ENCODE measurements at regions not wholly inside any gene's neighbourhood (a gene's known extent, or its start where the extent isn't known, plus 50 kb on each side); places are given as distances from the start of the nearest gene placed in this dataset.

- TF ChIP-seq FOXM1 (IDR thresholded peaks at IDR 0.05; ENCODE audit: borderline replicate concordance, low read depth) (no peak), NFIC (IDR thresholded peaks at IDR 0.05) (no peak), TAF1 (IDR thresholded peaks at IDR 0.05; ENCODE audit: low read depth) (no peak), USF1 (IDR thresholded peaks at IDR 0.05) (no peak), TCF12 (IDR thresholded peaks at IDR 0.05; ENCODE audit: low read depth) (no peak), EP300 (IDR thresholded peaks at IDR 0.05; ENCODE audit: borderline replicate concordance) (no peak), YY1 (IDR thresholded peaks at IDR 0.05; ENCODE audit: low read depth) (no peak), TEAD4 (IDR thresholded peaks at IDR 0.05) (no peak), MAX (IDR thresholded peaks at IDR 0.05) (no peak), REST (IDR thresholded peaks at IDR 0.05; ENCODE audit: low read depth) (no peak), ZBTB7A (IDR thresholded peaks at IDR 0.05; ENCODE audit: low read depth) (no peak), CEBPB (IDR thresholded peaks at IDR 0.05) (no peak), CREB1 (IDR thresholded peaks at IDR 0.05; ENCODE audit: low read depth) (no peak), EGR1 (IDR thresholded peaks at IDR 0.05) (no peak)
Measured at GRCh38 chr3:28139967-28140634, 101.3 kb upstream of the CMC1 start.

- TF ChIP-seq EGR1 (IDR thresholded peaks at IDR 0.05), result no peak
- no peak for TF ChIP-seq TAF1 (IDR thresholded peaks at IDR 0.05; ENCODE audit: low read depth)
- TF ChIP-seq USF1 (IDR thresholded peaks at IDR 0.05), result no peak
- no peak for TF ChIP-seq EP300 (IDR thresholded peaks at IDR 0.05; ENCODE audit: borderline replicate concordance)
- no peak for TF ChIP-seq ZBTB7A (IDR thresholded peaks at IDR 0.05; ENCODE audit: low read depth)
Measured at GRCh38 chr3:28140664-28141063, 100.8 kb upstream of the CMC1 start.

- TF ChIP-seq USF1 (IDR thresholded peaks at IDR 0.05), result no peak
- no peak for TF ChIP-seq EGR1 (IDR thresholded peaks at IDR 0.05)
- TF ChIP-seq YY1 (IDR thresholded peaks at IDR 0.05; ENCODE audit: low read depth), result no peak
- TF ChIP-seq TCF12 (IDR thresholded peaks at IDR 0.05; ENCODE audit: low read depth), result no peak
- no peak for TF ChIP-seq RAD21 (IDR thresholded peaks at IDR 0.05; ENCODE audit: low read depth)
- no peak for TF ChIP-seq FOXM1 (IDR thresholded peaks at IDR 0.05; ENCODE audit: borderline replicate concordance, low read depth)
- TF ChIP-seq MAX (IDR thresholded peaks at IDR 0.05), result no peak
- TF ChIP-seq EP300 (IDR thresholded peaks at IDR 0.05; ENCODE audit: borderline replicate concordance), result no peak
Measured at GRCh38 chr3:28149960-28150359, 91.5 kb upstream of the CMC1 start.

- TF ChIP-seq ZBTB7A (IDR thresholded peaks at IDR 0.05; ENCODE audit: low read depth), result no peak
- TF ChIP-seq TEAD4 (IDR thresholded peaks at IDR 0.05), result no peak
- TF ChIP-seq CEBPB (IDR thresholded peaks at IDR 0.05), result no peak
- TF ChIP-seq CREB1 (IDR thresholded peaks at IDR 0.05; ENCODE audit: low read depth), result no peak
- TF ChIP-seq RAD21 (IDR thresholded peaks at IDR 0.05; ENCODE audit: low read depth), result no peak
- TF ChIP-seq EP300 (IDR thresholded peaks at IDR 0.05; ENCODE audit: borderline replicate concordance), result no peak
- TF ChIP-seq TAF1 (IDR thresholded peaks at IDR 0.05; ENCODE audit: low read depth), result no peak
- no peak for TF ChIP-seq REST (IDR thresholded peaks at IDR 0.05; ENCODE audit: low read depth)
- TF ChIP-seq USF1 (IDR thresholded peaks at IDR 0.05), result no peak
- TF ChIP-seq MAX (IDR thresholded peaks at IDR 0.05), result no peak
- TF ChIP-seq NFIC (IDR thresholded peaks at IDR 0.05), result no peak
- TF ChIP-seq YY1 (IDR thresholded peaks at IDR 0.05; ENCODE audit: low read depth), result no peak
- no peak for TF ChIP-seq FOXM1 (IDR thresholded peaks at IDR 0.05; ENCODE audit: borderline replicate concordance, low read depth)
Measured at GRCh38 chr3:28150465-28151206, 90.8 kb upstream of the CMC1 start.

Measured in Ishikawa (cell line).